ENCODE measurements at regions not wholly inside any gene's neighbourhood (a gene's known extent, or its start where the extent isn't known, plus 50 kb on each side); places are given as distances from the start of the nearest gene placed in this dataset.

DNA sequence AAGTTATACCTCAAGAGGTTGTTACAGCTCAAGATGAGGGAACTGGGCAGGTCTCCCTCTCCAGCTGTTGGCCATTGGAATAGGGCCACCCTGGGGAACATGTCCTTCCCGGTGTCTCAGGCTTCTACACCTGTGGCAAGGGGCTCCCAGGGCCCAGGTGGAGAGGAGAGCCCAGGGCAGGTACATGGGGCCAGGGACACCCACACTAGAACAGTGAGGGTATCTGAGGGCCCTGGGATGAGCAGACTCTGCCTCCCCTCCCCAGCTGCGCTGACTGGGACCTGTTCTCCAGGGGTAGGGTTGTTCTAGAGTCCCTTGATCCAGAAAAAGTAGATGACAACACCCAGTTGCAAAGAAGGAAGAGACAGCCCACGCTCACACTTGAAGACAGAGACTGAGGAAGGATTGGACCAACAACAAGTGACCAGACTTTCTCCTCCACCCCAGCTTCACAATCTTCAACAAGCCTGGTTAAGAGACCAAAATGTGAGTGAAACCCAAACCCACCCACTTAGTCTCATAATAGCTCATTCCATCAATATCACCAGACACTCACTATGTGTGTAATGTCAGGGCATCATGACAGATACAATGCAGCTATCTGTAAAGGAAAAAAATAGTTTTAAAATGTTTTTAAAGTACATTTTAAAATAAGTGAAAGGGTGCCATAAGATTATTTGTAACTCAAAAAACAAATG, 439.3 kb downstream of the NPHP4 start:
- Histone ChIP-seq H3K79me2 (ENCODE audit: control insufficient read depth, insufficient read depth, low read length) (no peaks in the 10 kb centered on the region), H3K27me3 (replicated peaks in 1 of 2; ENCODE audit: control insufficient read depth in 2 of 2, insufficient read depth in 2 of 2, low read length in 1 of 2) (no peaks in the 10 kb centered on the region), H3K4me2 (ENCODE audit: control insufficient read depth, insufficient read depth) (no peak overlapping the region), H2AFZ (ENCODE audit: control insufficient read depth, low read depth, low read length) (no peak overlapping the region), H3K4me3 (no peak overlapping the region), H3K4me1 (ENCODE audit: control insufficient read depth, insufficient read depth, low read length) (no peaks in the 10 kb centered on the region), H4K20me1 (ENCODE audit: control insufficient read depth, insufficient read depth) (no peaks in the 10 kb centered on the region), H3K9me3 (replicated peaks; ENCODE audit: control insufficient read depth, insufficient read depth, low read length) (no peaks in the 10 kb centered on the region), H3K36me3 (ENCODE audit: control insufficient read depth in 2 of 2, insufficient read depth in 2 of 2, low read length in 1 of 2) (no peaks in the 10 kb centered on the region), H3K27ac (ENCODE audit: control insufficient read depth, insufficient read depth) (no peak overlapping the region), H3K9ac (ENCODE audit: control insufficient read depth, insufficient read depth, low read length) (no peak overlapping the region)
- intact Hi-C loops (cut with micrococcal nuclease; ENCODE audit: unreplicated experiment), result no loop called here
- ChIA-PET POLR2A (no interaction called here), RAD21 (ENCODE audit: unreplicated experiment) (no interaction called here), SMC1A (ENCODE audit: uncharacterized antibody, unreplicated experiment) (no interaction called here), CTCF (no interaction called here)
- FAIRE-seq (no peak), DNase-seq (ENCODE audit: low read depth, low spot score) (no peak), ATAC-seq (no peak)
- in situ Hi-C loops (cut with MboI), result no loop called here
- BruUV-seq (replicated peaks), result no TSS peak
- 0% methylated on average over 3 of the region's 3 CpGs for WGBS (ENCODE audit: insufficient coverage, insufficient replicate concordance, low lambda C conversion rate, missing lambda C conversion rate)
- TF ChIP-seq MXI1 (IDR thresholded peaks at IDR 0.05; ENCODE audit: low read depth, low read length) (no peak), DPF2 (IDR thresholded peaks at IDR 0.05) (no peak), JUNB (IDR thresholded peaks at IDR 0.05) (no peak), SIX5 (IDR thresholded peaks at IDR 0.05; ENCODE audit: low read depth, low read length, severe bottlenecking) (no peak), MTA2 (IDR thresholded peaks at IDR 0.05; ENCODE audit: low read depth) (no peak), HDAC6 (IDR thresholded peaks at IDR 0.05; ENCODE audit: unreplicated experiment) (no peak), ZSCAN29 (IDR thresholded peaks at IDR 0.05) (no peak), SREBF2 (IDR thresholded peaks at IDR 0.05; ENCODE audit: low read length) (no peak), STAT1 (conservative IDR thresholded peaks at IDR 0.05) (no peak)
- TF ChIP-seq, protein P1, sequence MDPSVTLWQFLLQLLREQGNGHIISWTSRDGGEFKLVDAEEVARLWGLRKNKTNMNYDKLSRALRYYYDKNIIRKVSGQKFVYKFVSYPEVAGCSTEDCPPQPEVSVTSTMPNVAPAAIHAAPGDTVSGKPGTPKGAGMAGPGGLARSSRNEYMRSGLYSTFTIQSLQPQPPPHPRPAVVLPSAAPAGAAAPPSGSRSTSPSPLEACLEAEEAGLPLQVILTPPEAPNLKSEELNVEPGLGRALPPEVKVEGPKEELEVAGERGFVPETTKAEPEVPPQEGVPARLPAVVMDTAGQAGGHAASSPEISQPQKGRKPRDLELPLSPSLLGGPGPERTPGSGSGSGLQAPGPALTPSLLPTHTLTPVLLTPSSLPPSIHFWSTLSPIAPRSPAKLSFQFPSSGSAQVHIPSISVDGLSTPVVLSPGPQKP (IDR thresholded peaks at IDR 0.05; ENCODE audit: low read depth, low read length), result no peak
- TF ChIP-seq, protein P2, sequence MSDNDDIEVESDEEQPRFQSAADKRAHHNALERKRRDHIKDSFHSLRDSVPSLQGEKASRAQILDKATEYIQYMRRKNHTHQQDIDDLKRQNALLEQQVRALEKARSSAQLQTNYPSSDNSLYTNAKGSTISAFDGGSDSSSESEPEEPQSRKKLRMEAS (IDR thresholded peaks at IDR 0.05; ENCODE audit: low read depth, low read length), result no peak
